IMR-90 (cell line): ENCODE measurements at regions not wholly inside any gene's neighbourhood (a gene's known extent, or its start where the extent isn't known, plus 50 kb on each side); places are given as distances from the start of the nearest gene placed in this dataset.
A peak's percentile ranks its signal among the peaks of the same experiment; 100 is the strongest.

Experiments
- ATAC-seq: fragments of 200-7000 bp; cut with Tn5 transposase; 2 replicates; pipeline ENCODE4 v1.9.1; 2020; ENCODE audit warnings: low read depth, mild to moderate bottlenecking, moderate library complexity
- BruUV-seq: library from RNA; stranded (reverse); fragments of 400-500 nt; replicated peaks from 2 replicates; lab custom pipeline; 2021; lab: Mats Ljungman, UMichigan
- CTCF ChIA-PET: fragments of 300-600 bp; formaldehyde crosslinking; extraction: SDS; loops from one replicate; lab custom pipeline; 2021; ENCODE audit warnings: antibody characterized with exemption; lab: Yijun Ruan, JAX
- POLR2A ChIA-PET: fragments of 300-600 bp; sonication (Branson Sonifier 250); formaldehyde crosslinking; loops from one replicate; lab custom pipeline; 2022; ENCODE audit warnings: antibody characterized with exemption; ENCODE audit not compliant: unreplicated experiment; lab: Charles Lee
- DNase-seq: peaks from one replicate; pipeline ENCODE4 v3.0.0; 2013
- H2AFZ ChIP-seq: replicated peaks from 2 replicates; pipeline ENCODE3; 2013; ENCODE audit warnings: low read length, mild to moderate bottlenecking; ENCODE audit not compliant: poor library complexity
- H2AK5ac ChIP-seq: 2 replicates; pipeline ENCODE4 v1.6.1; 2013; ENCODE audit warnings: low read depth, low read length, inconsistent platforms
- H2AK9ac ChIP-seq: replicated peaks from 2 replicates; pipeline ENCODE3; 2013; ENCODE audit warnings: mild to moderate bottlenecking, low read depth, low read length, moderate library complexity; ENCODE audit not compliant: poor library complexity
- H2BK120ac ChIP-seq: 2 replicates; pipeline ENCODE4 v1.6.1; 2013; ENCODE audit warnings: low read depth, low read length, inconsistent platforms
- H2BK15ac ChIP-seq: 3 replicates; pipeline ENCODE4 v1.6.1; 2013; ENCODE audit warnings: low read depth, low read length, inconsistent platforms
- H2BK20ac ChIP-seq: 2 replicates; pipeline ENCODE4 v1.6.1; 2013; ENCODE audit warnings: low read depth, mild to moderate bottlenecking, inconsistent platforms, low read length, moderate library complexity
- H2BK5ac ChIP-seq: 2 replicates; pipeline ENCODE4 v1.6.1; 2013; ENCODE audit warnings: mild to moderate bottlenecking, low read depth, low read length, inconsistent platforms; ENCODE audit not compliant: poor library complexity, severe bottlenecking
- H3K14ac ChIP-seq: replicated peaks from 2 replicates; pipeline ENCODE4 v1.6.1; 2013; ENCODE audit warnings: low read depth, low read length, inconsistent platforms
- H3K18ac ChIP-seq: 2 replicates; pipeline ENCODE4 v1.6.1; 2013; ENCODE audit warnings: low read depth, low read length, control low read depth
- H3K23ac ChIP-seq: 2 replicates; pipeline ENCODE4 v1.6.1; 2013; ENCODE audit warnings: low read depth, low read length, inconsistent platforms
- H3K27ac ChIP-seq: 2 replicates; pipeline ENCODE4 v1.5.1; 2013; ENCODE audit warnings: mild to moderate bottlenecking, control low read depth, low read length; ENCODE audit not compliant: insufficient read depth
- H3K27me3 ChIP-seq: 2 replicates; pipeline ENCODE4 v1.6.1; 2013; ENCODE audit warnings: low read length; ENCODE audit not compliant: control insufficient read depth, insufficient read depth
- H3K36me3 ChIP-seq: 2 replicates; pipeline ENCODE4 v1.6.1; 2013; ENCODE audit warnings: low read length, mixed read lengths; ENCODE audit not compliant: control insufficient read depth, insufficient read depth
- H3K4ac ChIP-seq: 2 replicates; pipeline ENCODE4 v1.6.1; 2013; ENCODE audit warnings: low read depth, low read length, inconsistent platforms
- H3K4me1 ChIP-seq: 2 replicates; pipeline ENCODE4 v1.6.1; 2013; ENCODE audit warnings: low read length, mixed read lengths; ENCODE audit not compliant: control insufficient read depth, insufficient read depth
- H3K4me2 ChIP-seq: 2 replicates; pipeline ENCODE4 v1.6.1; 2013; ENCODE audit warnings: low read depth, mild to moderate bottlenecking, control low read depth, low read length, moderate library complexity
- H3K4me3 ChIP-seq: 2 replicates; pipeline ENCODE4 v1.5.1; 2013; ENCODE audit warnings: low read depth, mild to moderate bottlenecking, control low read depth, low read length, moderate library complexity; ENCODE audit not compliant: insufficient read depth
- H3K56ac ChIP-seq: 2 replicates; pipeline ENCODE4 v1.6.1; 2013; ENCODE audit warnings: low read length, inconsistent platforms; ENCODE audit not compliant: insufficient read depth; ENCODE audit errors: extremely low read depth
- H3K79me1 ChIP-seq, 2 experiments: 2 replicates each; pipeline ENCODE4 v1.6.1; 2013; ENCODE audit warnings: low read length in 2 of 2, inconsistent platforms in 1 of 2, low read depth in 1 of 2
- H3K9ac ChIP-seq: 2 replicates; pipeline ENCODE4 v1.6.1; 2013; ENCODE audit warnings: low read depth, low read length, control low read depth
- H3K9me1 ChIP-seq: 2 replicates; pipeline ENCODE4 v1.6.1; 2013; ENCODE audit warnings: low read length, inconsistent platforms; ENCODE audit not compliant: insufficient read depth
- H3K9me3 ChIP-seq: 2 replicates; pipeline ENCODE4 v1.6.1; 2013; ENCODE audit warnings: low read length; ENCODE audit not compliant: control insufficient read depth, insufficient read depth
- H4K20me1 ChIP-seq: 2 replicates; pipeline ENCODE4 v1.6.1; 2013; ENCODE audit warnings: low read length, inconsistent platforms; ENCODE audit not compliant: insufficient read depth
- H4K5ac ChIP-seq: 2 replicates; pipeline ENCODE4 v1.6.1; 2013; ENCODE audit warnings: mild to moderate bottlenecking, low read depth, low read length, control low read depth
- H4K8ac ChIP-seq, 2 experiments: 2 replicates each; pipeline ENCODE4 v1.6.1; 2013; ENCODE audit warnings: low read depth in 2 of 2, low read length in 2 of 2, control low read depth in 1 of 2, inconsistent platforms in 1 of 2
- H4K91ac ChIP-seq: 2 replicates; pipeline ENCODE4 v1.6.1; 2013; ENCODE audit warnings: low read depth, low read length, inconsistent platforms; ENCODE audit not compliant: insufficient read depth
- CTCF ChIP-seq: conservative IDR thresholded peaks from 2 replicates; pipeline ENCODE4 v1.5.1; 2012; ENCODE audit warnings: mild to moderate bottlenecking, low read depth, low read length, improper control_type of control experiment
- ELK1 ChIP-seq: fragments of 150-350 bp; IDR thresholded peaks from 2 replicates; pipeline ENCODE4 v1.6.1; 2016; ENCODE audit warnings: low read depth, mild to moderate bottlenecking, low read length, moderate library complexity, borderline replicate concordance
- FOS ChIP-seq: fragments of 150-350 bp; IDR thresholded peaks from 2 replicates; pipeline ENCODE4 v1.6.1; 2016; ENCODE audit warnings: low read depth, low read length
- POLR2A ChIP-seq: IDR thresholded peaks from 2 replicates; pipeline ENCODE4 v1.6.1; 2012; ENCODE audit warnings: mild to moderate bottlenecking, low read depth, low read length
- RAD21 ChIP-seq: IDR thresholded peaks from 2 replicates; pipeline ENCODE4 v1.6.1; 2012; ENCODE audit warnings: low read length, improper control_type of control experiment
- RCOR1 ChIP-seq: IDR thresholded peaks from 2 replicates; pipeline ENCODE4 v1.6.1; 2012; ENCODE audit warnings: mild to moderate bottlenecking, low read length, improper control_type of control experiment; ENCODE audit not compliant: insufficient replicate concordance
- SMC3 ChIP-seq: fragments of 150-350 bp; IDR thresholded peaks from 2 replicates; pipeline ENCODE4 v1.6.1; 2016; ENCODE audit warnings: low read depth, mild to moderate bottlenecking, antibody characterized with exemption, low read length, moderate library complexity
- USF2 ChIP-seq: fragments of 150-350 bp; IDR thresholded peaks from 2 replicates; pipeline ENCODE4 v1.6.1; 2017; ENCODE audit warnings: mild to moderate bottlenecking, antibody characterized with exemption, low read length, low read depth
- WGBS, 2 experiments: methylation state at CpG; one replicate each; pipeline versions ENCODE4 v1.1.5 to v1.1.7; 2013; ENCODE audit warnings: missing lambda C conversion rate in 2 of 2; ENCODE audit not compliant: insufficient read length in 1 of 2; ENCODE audit errors: extremely low coverage in 2 of 2; 5-methylcytosine and 5-hydroxymethylcytosine counted together
- dilution Hi-C: fragments of 300-500 bp; cut with HindIII; formaldehyde crosslinking; loops from one replicate; pipeline ENCODE4 v1.14.3; 2018; ENCODE audit warnings: low sequenced_read_pairs; ENCODE audit not compliant: unreplicated experiment
- in situ Hi-C: fragments of 300-500 bp; cut with MboI; formaldehyde crosslinking; loops from 3 replicates; pipeline ENCODE4 v1.14.3; 2019; ENCODE audit warnings: low sequenced_read_pairs, inconsistent platforms, mixed read lengths
- intact Hi-C: fragments of 100-400 bp; cut with micrococcal nuclease; formaldehyde crosslinking; loops from 2 replicates; pipeline ENCODE4 v1.10.0; 2022

GRCh38 chr5:163569284-163569683 lies 63.9 kb downstream of the MAT2B start:
- H3K18ac ChIP-seq: no peak overlapping the region
- CTCF ChIA-PET: interaction anchor here (0.7 to 2.1 kb wide), 6 partner anchors 8 to 1638 kb away, joined by 3 to 14 read pairs (median 4); no protein-coding TSS in a partner anchor

More at GRCh38 chr5:163569284-163569683, 63.9 kb downstream of the MAT2B start:
- POLR2A ChIA-PET: no interaction called here
- Histone ChIP-seq H3K4ac (0 out of 2 replicates have a peak overlapping the region, but pooled peaks have one; percentile 8), H4K8ac (no peak overlapping the region; a peak in 1 of 4 replicates), H3K23ac (no peak overlapping the region), H2AFZ (no peak overlapping the region), H2BK5ac (no peak overlapping the region), H4K5ac (no peak overlapping the region; the same call in 1 of the 2 replicates), H2BK15ac (no peak overlapping the region), H3K4me1 (peaks cover 15% of the 10 kb centered on the region), H3K36me3 (no peaks in the 10 kb centered on the region), H2BK20ac (peak overlapping the region; percentile 38; the same call in 1 of the 2 replicates), H3K4me2 (no peak overlapping the region), H3K27ac (no peak overlapping the region), H3K9me3 (no peaks in the 10 kb centered on the region), H3K27me3 (no peaks in the 10 kb centered on the region), H3K79me1 (no peaks in the 10 kb centered on the region), H4K91ac (no peak overlapping the region), H3K4me3 (no peak overlapping the region), H3K9me1 (peaks cover 7% of the 10 kb centered on the region; the same call in 1 of the 2 replicates), H4K20me1 (no peaks in the 10 kb centered on the region), H3K56ac (no peak overlapping the region), H2AK5ac (no peak overlapping the region), H3K9ac (no peak overlapping the region), H2BK120ac (0 out of 2 replicates have a peak overlapping the region, but pooled peaks have one; percentile 37), H2AK9ac (no peak overlapping the region), H3K14ac (no peak overlapping the region)
- ATAC-seq (peak; percentile 42; the same call in 1 of the 2 replicates), DNase-seq (peak; percentile 73)
- no CpG with 5 or more reads among the region's 1 CpG for WGBS, 2 experiments
- in situ Hi-C loops: loop anchor here (5.0 to 25.0 kb wide), 5 partner anchors 446 to 1893 kb away; no protein-coding TSS in a partner anchor
- intact Hi-C loops: loop anchor here (1.0 to 5.0 kb wide), 4 partner anchors 128 to 1638 kb away; no protein-coding TSS in a partner anchor
- dilution Hi-C loops: no loop called here
- no TSS peak for BruUV-seq
- peak; percentile 64 for TF ChIP-seq CTCF
- peak; percentile 75 for TF ChIP-seq RAD21
- TF ChIP-seq RCOR1: no peak
- no peak for TF ChIP-seq FOS
- TF ChIP-seq SMC3: peak; percentile 45; the same call in 1 of the 2 replicates
- TF ChIP-seq POLR2A: no peak
- no peak for TF ChIP-seq USF2
- no peak for TF ChIP-seq ELK1
